H7 (cell line): ENCODE measurements at regions not wholly inside any gene's neighbourhood (a gene's known extent, or its start where the extent isn't known, plus 50 kb on each side); places are given as distances from the start of the nearest gene placed in this dataset.

Source experiments
- DNase-seq: peaks from one replicate; pipeline ENCODE4 v3.0.0; 2012
- H3K27me3 ChIP-seq: 2 replicates; pipeline ENCODE4 v1.6.0; 2011; ENCODE audit warnings: mild to moderate bottlenecking, low read length; ENCODE audit not compliant: control insufficient read depth, insufficient read depth
- H3K36me3 ChIP-seq: replicated peaks from 2 replicates; pipeline ENCODE4 v1.5.1; 2011; ENCODE audit warnings: low read length; ENCODE audit not compliant: control insufficient read depth, insufficient read depth
- H3K4me3 ChIP-seq: 2 replicates; pipeline ENCODE4 v1.5.1; 2011; ENCODE audit warnings: low read depth, mild to moderate bottlenecking, control low read depth, low read length, moderate library complexity; ENCODE audit not compliant: insufficient read depth

DNA sequence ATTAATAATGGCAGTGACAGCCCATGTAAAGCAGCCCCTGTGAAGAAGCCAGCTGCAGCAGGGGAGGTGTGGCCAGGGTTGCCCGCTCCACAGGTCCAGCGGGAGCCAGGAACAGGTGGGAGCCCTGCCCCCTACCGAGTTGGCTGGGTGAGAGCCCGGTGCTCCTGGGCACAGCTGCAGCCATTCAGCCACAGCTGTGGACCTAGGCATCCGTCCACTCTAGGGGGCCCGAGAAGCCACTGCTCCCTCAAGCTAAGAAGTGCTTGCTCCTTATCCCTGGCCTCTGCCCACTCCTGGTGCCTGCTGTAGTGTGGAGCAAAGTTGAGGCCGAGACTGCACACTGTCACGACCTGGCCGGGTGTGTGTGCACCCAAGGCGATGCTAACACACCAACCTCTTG lies 1469.0 kb downstream of the PCDH7 start:
- Histone ChIP-seq H3K4me3 (no peak overlapping the region), H3K27me3 (no peaks in the 10 kb centered on the region), H3K36me3 (no peaks in the 10 kb centered on the region)
- DNase-seq: no peak

DNA sequence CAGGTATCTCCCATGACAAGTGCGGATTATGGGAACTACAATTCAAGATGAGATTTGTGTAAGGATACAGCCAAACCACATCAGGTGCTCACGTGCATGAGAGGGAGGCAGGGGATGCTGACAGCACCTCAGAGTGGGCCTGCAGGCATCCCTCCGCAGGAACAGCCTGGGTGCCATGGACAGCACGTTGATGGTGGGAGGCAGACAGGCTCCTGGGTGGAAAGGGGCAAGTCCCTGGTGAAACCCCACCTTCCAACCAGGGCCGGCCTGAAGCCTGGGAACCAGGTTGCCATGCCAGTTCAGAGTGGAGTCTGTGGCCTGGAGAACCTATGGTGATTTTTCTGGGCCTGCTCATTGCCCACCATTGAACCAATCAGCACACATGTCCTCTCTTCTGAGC lies 1469.6 kb downstream of the PCDH7 start:
- Histone ChIP-seq H3K36me3 (no peaks in the 10 kb centered on the region), H3K27me3 (no peaks in the 10 kb centered on the region), H3K4me3 (no peak overlapping the region)
- DNase-seq: no peak

DNA sequence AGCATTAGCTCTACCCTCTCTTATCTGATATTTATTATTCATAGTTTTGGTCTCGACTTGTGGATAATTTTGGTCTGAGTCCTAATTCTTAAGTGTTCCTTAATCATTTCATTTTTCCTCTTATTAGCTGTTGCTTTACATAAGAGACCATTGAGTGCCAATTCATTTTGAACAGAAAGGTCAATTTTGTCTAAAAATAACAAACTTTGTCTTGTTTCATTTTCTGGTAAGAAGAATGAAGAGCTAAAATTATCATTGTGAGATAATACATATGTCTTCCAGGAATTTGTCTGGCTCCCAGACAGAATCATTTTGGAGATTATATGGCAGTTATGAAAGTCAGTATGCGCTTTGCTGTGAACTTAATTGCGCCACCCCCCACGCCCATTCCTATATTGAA lies 1471.8 kb downstream of the PCDH7 start:
- Histone ChIP-seq H3K27me3 (no peaks in the 10 kb centered on the region), H3K4me3 (no peak overlapping the region), H3K36me3 (no peaks in the 10 kb centered on the region)
- no peak for DNase-seq

- DNase-seq: no peak
- Histone ChIP-seq H3K36me3 (no peaks in the 10 kb centered on the region), H3K4me3 (no peak overlapping the region), H3K27me3 (no peaks in the 10 kb centered on the region)
Measured at GRCh38 chr4:32192363-32192762, 1472.2 kb downstream of the PCDH7 start.

DNA sequence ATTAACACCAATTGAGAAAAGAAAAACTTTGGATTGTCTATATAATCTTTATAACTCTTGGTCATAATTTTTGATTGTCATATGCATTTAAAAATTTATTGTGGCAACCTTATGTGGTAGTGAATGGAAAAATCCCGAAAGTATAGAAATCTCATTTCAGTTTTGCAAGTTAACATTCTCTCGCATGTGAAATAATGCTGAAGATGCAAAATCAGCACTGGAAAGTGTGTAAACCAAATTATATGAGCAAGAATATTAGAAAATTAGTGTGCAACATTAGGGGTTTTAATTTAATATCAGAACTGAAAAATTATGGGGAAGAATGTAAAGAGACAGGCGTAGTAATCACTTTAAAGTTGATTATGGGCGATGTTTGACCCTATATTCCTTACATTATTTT lies 1472.8 kb downstream of the PCDH7 start:
- H3K27me3 ChIP-seq: no peaks in the 10 kb centered on the region
- no peaks in the 10 kb centered on the region for H3K36me3 ChIP-seq
- DNase-seq: no peak
- H3K4me3 ChIP-seq: no peak overlapping the region

DNA sequence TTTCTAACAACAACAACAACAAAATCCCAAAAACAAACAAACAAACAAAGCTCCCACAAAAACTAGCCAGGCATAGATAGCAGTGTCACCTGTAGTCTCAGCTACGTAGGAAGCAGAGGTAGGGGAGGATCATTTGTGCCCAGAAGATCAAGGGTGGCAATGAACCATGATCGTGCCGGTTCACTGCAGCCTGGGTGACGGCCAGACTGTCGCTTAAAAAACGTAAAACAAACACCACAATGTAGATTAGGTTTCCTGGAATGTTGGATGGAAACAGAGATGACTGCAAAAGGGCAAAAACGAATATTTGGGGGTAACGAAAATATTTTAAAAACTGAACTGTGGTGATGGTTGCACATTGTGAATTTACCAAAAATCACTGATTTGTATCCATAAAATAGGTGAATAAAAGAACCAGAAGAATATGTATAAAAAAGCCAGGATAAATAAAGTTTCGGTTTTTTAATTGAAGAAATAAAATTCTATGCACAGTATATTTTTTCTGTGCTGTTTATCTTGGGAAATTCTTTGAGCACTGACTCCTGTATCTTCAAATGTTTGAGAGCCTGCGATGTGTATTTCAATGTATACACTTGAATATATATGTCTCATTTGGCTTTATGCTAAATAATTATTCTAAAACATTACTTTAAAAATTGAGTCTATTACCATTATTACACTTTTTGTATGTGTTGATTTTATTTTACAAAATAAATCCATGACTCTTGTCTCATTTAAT lies 1477.0 kb downstream of the PCDH7 start:
- Histone ChIP-seq H3K4me3 (no peak overlapping the region), H3K27me3 (no peaks in the 10 kb centered on the region), H3K36me3 (no peaks in the 10 kb centered on the region)
- DNase-seq: no peak

DNA sequence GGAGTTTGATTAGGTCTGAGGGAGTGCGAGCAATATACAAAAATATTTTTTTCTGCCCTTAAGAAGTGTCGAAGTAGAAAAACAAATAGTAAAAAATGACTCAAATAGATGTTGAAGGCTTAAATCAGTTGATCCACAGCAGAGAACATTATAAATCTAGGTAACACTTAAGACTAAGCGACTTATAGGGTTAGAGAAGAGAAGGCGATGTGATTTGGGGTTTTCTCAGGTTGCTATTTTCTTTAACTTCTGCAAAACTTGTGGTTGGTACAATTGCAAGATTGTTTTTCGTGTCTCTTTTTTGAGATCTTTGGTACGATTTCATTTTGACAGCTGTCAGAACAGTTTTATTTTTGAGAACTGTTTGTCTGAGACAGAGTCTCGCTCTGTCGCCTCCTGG lies 1479.5 kb downstream of the PCDH7 start:
- no peaks in the 10 kb centered on the region for H3K27me3 ChIP-seq
- no peak for DNase-seq
- no peaks in the 10 kb centered on the region for H3K36me3 ChIP-seq
- no peak overlapping the region for H3K4me3 ChIP-seq

DNA sequence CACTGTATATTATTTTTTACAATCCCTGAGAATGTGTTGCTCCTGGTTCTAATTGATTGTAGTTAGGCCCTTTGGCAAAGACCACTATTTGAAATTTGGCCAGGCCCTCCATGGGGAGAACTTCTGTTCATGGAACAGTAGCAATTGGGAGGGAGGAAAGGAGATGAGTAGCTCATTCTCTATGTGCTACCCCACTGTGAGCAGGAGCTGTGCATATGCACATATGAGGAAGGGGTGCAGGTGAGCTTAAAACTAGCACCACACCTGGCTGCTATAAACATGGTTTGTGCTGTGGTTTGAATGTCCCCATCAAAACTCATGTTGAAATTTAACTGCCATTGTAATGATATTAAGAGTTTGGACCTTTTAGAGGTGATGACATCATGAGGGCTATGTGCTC lies 1483.2 kb downstream of the PCDH7 start:
- Histone ChIP-seq H3K36me3 (no peaks in the 10 kb centered on the region), H3K4me3 (no peak overlapping the region), H3K27me3 (no peaks in the 10 kb centered on the region)
- no peak for DNase-seq

DNA sequence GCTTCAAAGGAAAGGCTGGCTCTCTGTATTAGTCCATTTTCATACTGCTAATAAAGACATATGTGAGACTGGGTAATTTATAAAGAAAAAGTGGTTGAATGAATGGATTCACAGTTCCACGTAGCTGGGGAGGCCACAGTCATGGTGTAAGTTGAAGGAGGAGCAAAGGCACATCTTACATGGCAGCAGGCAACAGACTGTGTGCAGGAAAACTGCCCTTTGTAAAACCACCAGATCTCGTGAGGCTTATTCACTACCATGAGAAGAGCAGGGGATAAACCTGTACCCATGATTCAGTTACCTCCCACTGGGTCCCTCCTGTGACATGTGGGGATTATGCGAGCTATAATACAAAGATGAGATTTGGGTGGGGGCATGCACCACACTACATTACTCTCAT lies 1486.6 kb downstream of the PCDH7 start:
- Histone ChIP-seq H3K4me3 (no peak overlapping the region), H3K36me3 (no peaks in the 10 kb centered on the region), H3K27me3 (no peaks in the 10 kb centered on the region)
- no peak for DNase-seq

DNA sequence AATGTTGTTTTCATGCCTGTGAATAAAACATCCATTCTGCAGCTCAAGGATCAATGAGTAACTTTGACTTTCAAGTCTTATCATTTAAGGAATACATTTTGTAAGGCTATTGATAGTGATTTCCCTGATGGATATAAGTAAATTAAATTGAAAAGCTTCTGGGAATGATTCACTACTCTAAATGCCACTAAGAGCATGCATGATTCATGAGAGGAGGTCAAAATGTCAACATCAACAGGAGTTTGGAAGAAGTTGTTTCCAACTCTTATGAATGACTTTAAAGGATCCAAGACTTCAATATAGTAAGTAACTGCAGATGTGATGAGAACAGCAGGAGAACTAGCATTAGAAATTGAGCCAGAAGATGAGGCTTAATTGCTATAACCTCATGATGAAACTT lies 1487.3 kb downstream of the PCDH7 start:
- no peak for DNase-seq

DNA sequence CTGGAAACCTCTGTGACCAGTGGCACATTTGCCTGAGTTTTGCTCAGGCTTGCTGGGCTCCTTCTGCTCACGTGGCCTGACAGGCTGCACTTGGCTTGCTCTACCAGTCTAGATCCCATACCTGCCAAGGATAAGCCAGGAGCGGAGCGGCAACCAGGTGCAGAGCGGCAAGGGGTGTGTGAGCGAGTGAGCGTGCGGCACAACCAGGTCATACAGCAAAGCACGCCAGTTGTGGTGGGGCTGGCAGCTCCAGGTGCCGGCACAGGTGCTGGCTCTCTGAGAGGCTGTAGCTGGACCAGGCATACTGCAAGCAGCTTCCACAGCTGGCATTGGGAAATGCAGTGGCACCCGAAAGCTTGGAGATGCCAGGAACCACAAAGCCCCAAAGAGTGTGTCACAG lies 1495.1 kb downstream of the PCDH7 start:
- no peak for DNase-seq
- no peaks in the 10 kb centered on the region for H3K36me3 ChIP-seq
- H3K27me3 ChIP-seq: no peaks in the 10 kb centered on the region
- no peak overlapping the region for H3K4me3 ChIP-seq

More for the DNA sequence above, 1487.3 kb downstream of the PCDH7 start:
- no peaks in the 10 kb centered on the region for H3K36me3 ChIP-seq
- no peak overlapping the region for H3K4me3 ChIP-seq
- no peaks in the 10 kb centered on the region for H3K27me3 ChIP-seq

GRCh38 chr4:32216502-32216901 lies 1496.3 kb downstream of the PCDH7 start:
- no peaks in the 10 kb centered on the region for H3K27me3 ChIP-seq
- DNase-seq: no peak
- H3K4me3 ChIP-seq: no peak overlapping the region
- H3K36me3 ChIP-seq: no peaks in the 10 kb centered on the region

- no peaks in the 10 kb centered on the region for H3K36me3 ChIP-seq
- H3K27me3 ChIP-seq: no peaks in the 10 kb centered on the region
- DNase-seq: no peak
- H3K4me3 ChIP-seq: no peak overlapping the region
Measured at GRCh38 chr4:32219306-32220075, 1499.3 kb downstream of the PCDH7 start.

- Histone ChIP-seq H3K36me3 (no peaks in the 10 kb centered on the region), H3K27me3 (no peaks in the 10 kb centered on the region), H3K4me3 (no peak overlapping the region)
- no peak for DNase-seq
Measured at GRCh38 chr4:32226204-32226603, 1506.0 kb downstream of the PCDH7 start.

- no peak overlapping the region for H3K4me3 ChIP-seq
- no peak for DNase-seq
- no peaks in the 10 kb centered on the region for H3K36me3 ChIP-seq
- H3K27me3 ChIP-seq: no peaks in the 10 kb centered on the region
Measured at GRCh38 chr4:32226733-32227132, 1506.6 kb downstream of the PCDH7 start.
